Coronary artery (tissue), 2 donors: ENCODE measurements at regions not wholly inside any gene's neighbourhood (a gene's known extent, or its start where the extent isn't known, plus 50 kb on each side); places are given as distances from the start of the nearest gene placed in this dataset.

Experiments used
- DNase-seq: peaks from one replicate; pipeline ENCODE4 v3.0.0-alpha.2; 2017; ENCODE audit warnings: low spot score
- H3K27ac ChIP-seq, 2 donors: fragments of 200-600 bp; sonication (generic); one replicate each; pipeline ENCODE4 v1.5.1; 2016 to 2019
- H3K4me3 ChIP-seq: fragments of 200-600 bp; sonication (generic); 2 replicates; pipeline ENCODE4 v1.5.1; 2016; ENCODE audit warnings: mild to moderate bottlenecking, moderate library complexity
- TF ChIP-seq, protein P1 (sequence below): fragments of 200-600 bp; sonication (generic); IDR thresholded peaks from one replicate; pipeline ENCODE4 v1.5.1; 2019; ENCODE audit warnings: antibody characterized with exemption

DNA sequence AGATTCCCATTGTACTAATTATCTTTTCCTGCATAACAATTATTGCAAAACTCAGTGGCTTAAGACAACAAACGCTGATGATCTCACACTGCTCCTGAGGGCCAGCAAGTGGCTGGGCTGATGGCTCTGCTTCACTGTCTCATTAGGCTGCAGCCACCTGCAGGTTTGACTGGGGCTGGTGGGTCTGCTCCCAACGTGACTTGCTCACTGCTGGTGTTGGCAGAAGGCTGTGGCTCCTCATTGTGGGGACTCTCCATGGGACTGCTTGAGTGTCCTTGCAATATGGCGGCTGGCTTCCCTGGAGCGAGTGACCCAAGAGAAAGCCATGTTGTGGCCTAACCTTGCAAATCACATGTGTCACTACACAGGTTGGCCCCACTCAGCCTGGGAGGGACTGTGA is 71.1 kb downstream of the PLXNA1 start:
- TF ChIP-seq, protein P1, sequence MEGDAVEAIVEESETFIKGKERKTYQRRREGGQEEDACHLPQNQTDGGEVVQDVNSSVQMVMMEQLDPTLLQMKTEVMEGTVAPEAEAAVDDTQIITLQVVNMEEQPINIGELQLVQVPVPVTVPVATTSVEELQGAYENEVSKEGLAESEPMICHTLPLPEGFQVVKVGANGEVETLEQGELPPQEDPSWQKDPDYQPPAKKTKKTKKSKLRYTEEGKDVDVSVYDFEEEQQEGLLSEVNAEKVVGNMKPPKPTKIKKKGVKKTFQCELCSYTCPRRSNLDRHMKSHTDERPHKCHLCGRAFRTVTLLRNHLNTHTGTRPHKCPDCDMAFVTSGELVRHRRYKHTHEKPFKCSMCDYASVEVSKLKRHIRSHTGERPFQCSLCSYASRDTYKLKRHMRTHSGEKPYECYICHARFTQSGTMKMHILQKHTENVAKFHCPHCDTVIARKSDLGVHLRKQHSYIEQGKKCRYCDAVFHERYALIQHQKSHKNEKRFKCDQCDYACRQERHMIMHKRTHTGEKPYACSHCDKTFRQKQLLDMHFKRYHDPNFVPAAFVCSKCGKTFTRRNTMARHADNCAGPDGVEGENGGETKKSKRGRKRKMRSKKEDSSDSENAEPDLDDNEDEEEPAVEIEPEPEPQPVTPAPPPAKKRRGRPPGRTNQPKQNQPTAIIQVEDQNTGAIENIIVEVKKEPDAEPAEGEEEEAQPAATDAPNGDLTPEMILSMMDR = no peak
- H3K27ac ChIP-seq = no peak overlapping the region
- no peak overlapping the region for H3K4me3 ChIP-seq
- no peak for DNase-seq

DNA sequence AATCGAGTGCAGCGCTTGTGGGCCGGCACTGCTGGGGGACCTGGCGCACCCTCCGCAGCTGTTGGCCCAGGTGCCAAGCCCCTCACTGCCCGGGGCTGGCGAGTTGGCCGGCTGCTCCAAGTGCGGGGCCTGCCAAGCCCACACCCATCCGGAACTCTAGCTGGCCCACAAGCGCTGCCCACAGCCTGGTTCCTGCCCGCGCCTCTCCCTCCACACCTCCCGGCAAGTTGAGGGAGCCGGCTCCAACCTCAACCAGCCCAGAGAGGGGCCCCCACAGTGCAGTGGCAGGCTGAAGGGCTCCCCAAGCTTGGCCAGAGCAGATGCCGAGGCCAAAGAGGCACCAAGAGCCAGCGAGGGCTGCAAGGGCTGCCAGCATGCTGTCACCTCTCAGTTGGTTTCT is 73.4 kb downstream of the PLXNA1 start:
- Histone ChIP-seq H3K27ac (no peak overlapping the region), H3K4me3 (no peak overlapping the region)
- TF ChIP-seq, protein P1 = no peak
- DNase-seq = no peak

DNA sequence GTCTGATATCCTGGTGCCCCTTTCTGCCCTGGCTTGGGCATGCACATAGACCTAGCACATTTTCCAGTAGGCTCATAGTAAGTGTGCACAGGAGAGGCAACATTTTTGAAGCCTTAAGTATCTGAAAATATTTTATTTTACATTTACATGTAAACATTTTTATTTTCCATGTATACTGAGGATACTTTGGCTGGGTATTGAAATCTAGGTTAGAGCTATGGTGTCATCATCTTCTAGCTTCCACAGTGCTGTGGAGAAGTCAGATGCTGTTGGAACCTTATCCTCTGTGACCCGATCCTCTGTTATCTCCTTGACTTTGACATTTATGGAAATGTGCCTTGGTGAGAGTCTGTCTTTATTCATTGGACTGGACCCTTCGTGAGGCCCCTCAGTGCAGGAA is 74.1 kb downstream of the PLXNA1 start:
- no peak for DNase-seq
- Histone ChIP-seq H3K27ac (no peak overlapping the region), H3K4me3 (no peak overlapping the region)
- TF ChIP-seq, protein P1 = no peak

- no peak overlapping the region for H3K27ac ChIP-seq
- TF ChIP-seq, protein P1 = no peak
- no peak overlapping the region for H3K4me3 ChIP-seq
- no peak for DNase-seq
These were observed 76.2 kb downstream of the PLXNA1 start for GRCh38 chr3:127059072-127059471.

- H3K4me3 ChIP-seq = no peak overlapping the region
- no peak for DNase-seq
- H3K27ac ChIP-seq = no peak overlapping the region
- TF ChIP-seq, protein P1 = no peak
These were observed 78.7 kb downstream of the PLXNA1 start for GRCh38 chr3:127061641-127062040.

DNA sequence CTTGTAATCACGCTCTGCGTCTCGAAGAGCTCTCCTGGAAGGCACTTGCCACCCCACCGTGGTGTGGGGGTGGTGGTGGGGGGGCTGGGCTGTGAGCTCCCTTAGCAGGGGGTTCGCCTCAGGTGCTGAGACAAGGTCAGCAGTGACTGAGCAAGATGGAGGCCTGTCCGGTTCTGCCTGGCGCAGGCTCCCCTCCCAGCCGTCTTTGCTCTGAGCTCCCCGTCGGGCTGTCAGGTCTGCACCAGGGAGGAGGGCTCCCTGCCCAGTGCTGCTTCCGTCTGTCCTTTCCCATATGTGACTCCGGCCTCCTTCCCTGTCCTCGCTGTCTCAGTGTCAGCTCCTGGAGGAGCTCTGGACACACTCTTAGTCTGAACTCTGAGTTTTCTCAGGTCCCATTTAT is 80.0 kb downstream of the PLXNA1 start:
- TF ChIP-seq, protein P1 = no peak
- Histone ChIP-seq H3K4me3 (no peak overlapping the region), H3K27ac (no peak overlapping the region)
- no peak for DNase-seq

GRCh38 chr3:127063916-127064315 is 81.0 kb downstream of the PLXNA1 start:
- no peak for DNase-seq
- Histone ChIP-seq H3K4me3 (no peak overlapping the region), H3K27ac (no peak overlapping the region)
- TF ChIP-seq, protein P1 = no peak
